SK-N-SH (cell line): ENCODE measurements at regions not wholly inside any gene's neighbourhood (a gene's known extent, or its start where the extent isn't known, plus 50 kb on each side); places are given as distances from the start of the nearest gene placed in this dataset.

Experiments used
- CHD2 ChIP-seq: fragments of 150-350 bp; IDR thresholded peaks from 2 replicates; pipeline ENCODE4 v1.6.1; 2018; ENCODE audit warnings: low read length; ENCODE audit not compliant: partially characterized antibody
- GATA2 ChIP-seq: sonication (generic); formaldehyde crosslinking; IDR thresholded peaks from 2 replicates; pipeline ENCODE4 v1.5.0; 2020; ENCODE audit warnings: mild to moderate bottlenecking, missing genetic modification reagents
- JUND ChIP-seq: IDR thresholded peaks from 2 replicates; pipeline ENCODE4 v1.4.0; 2012
- RAD21 ChIP-seq: IDR thresholded peaks from 2 replicates; pipeline ENCODE4 v1.6.1; 2012; ENCODE audit warnings: mild to moderate bottlenecking, low read length
- RCOR1 ChIP-seq: fragments of 150-350 bp; IDR thresholded peaks from 2 replicates; pipeline ENCODE4 v1.6.1; 2017; ENCODE audit warnings: antibody characterized with exemption, low read length

DNA sequence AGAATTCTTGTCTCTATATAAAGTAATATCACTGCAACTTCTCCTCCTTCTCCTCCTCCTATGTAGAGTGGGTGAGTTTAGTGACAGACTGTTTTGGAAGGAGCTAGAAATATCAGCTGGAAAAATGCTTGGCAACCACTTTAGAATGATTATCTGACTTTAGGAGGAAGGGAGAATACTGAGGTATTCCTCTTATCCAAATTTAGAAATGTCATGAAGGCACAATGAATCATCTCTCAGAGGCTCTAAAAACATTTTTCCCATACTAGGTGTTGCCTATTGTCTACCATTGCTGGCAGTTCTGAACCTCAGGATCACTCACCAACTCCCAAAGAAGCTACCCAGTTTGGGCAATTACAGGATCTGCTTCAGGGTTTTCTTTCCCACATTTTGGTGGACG, 306.6 kb upstream of the ATP2B1 start:
- no peak for TF ChIP-seq RCOR1
- no peak for TF ChIP-seq JUND
- no peak for TF ChIP-seq CHD2
- TF ChIP-seq GATA2 = no peak
- no peak for TF ChIP-seq RAD21
